Uterus (tissue), 2 donors: ENCODE measurements at regions not wholly inside any gene's neighbourhood (a gene's known extent, or its start where the extent isn't known, plus 50 kb on each side); places are given as distances from the start of the nearest gene placed in this dataset.

Experiments
- POLR2A ChIP-seq, 2 donors: fragments of 450-650 bp; IDR thresholded peaks; one replicate each; pipeline ENCODE4 v1.6.1; 2016; ENCODE audit warnings: antibody characterized with exemption in 2 of 2, mild to moderate bottlenecking in 1 of 2, moderate library complexity in 1 of 2
- TF ChIP-seq, protein P1 (sequence below), 4 experiments: fragments of 200-600 bp in 2 of 4; fragments of 450-650 bp in 2 of 4; sonication (generic) in 2 of 4; IDR thresholded peaks; one replicate each; pipeline ENCODE4 v1.5.1; 2016 to 2019; ENCODE audit warnings: antibody characterized with exemption in 4 of 4, mild to moderate bottlenecking in 2 of 4, moderate library complexity in 1 of 4

DNA sequence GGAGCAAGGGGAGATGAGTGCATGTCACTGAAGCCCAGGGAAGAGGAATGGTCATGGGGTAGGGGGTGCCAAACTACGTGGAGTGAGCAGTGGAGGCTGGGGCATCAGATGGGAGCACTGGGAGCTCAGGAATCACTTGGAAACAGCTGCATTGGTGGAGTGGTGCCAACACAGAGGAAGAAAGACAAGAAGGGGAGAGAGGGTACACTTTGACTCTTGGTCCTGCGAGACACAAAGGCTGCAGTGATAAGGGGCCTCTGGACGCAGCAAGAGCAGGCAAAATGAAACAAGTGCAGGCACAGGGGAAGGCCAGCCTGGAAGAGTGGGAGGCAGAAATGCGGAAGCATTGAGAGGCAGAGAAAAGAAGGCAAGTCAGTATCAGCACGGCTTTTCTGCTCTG lies 134.7 kb upstream of the SMIM21 start:
- TF ChIP-seq, protein P1, sequence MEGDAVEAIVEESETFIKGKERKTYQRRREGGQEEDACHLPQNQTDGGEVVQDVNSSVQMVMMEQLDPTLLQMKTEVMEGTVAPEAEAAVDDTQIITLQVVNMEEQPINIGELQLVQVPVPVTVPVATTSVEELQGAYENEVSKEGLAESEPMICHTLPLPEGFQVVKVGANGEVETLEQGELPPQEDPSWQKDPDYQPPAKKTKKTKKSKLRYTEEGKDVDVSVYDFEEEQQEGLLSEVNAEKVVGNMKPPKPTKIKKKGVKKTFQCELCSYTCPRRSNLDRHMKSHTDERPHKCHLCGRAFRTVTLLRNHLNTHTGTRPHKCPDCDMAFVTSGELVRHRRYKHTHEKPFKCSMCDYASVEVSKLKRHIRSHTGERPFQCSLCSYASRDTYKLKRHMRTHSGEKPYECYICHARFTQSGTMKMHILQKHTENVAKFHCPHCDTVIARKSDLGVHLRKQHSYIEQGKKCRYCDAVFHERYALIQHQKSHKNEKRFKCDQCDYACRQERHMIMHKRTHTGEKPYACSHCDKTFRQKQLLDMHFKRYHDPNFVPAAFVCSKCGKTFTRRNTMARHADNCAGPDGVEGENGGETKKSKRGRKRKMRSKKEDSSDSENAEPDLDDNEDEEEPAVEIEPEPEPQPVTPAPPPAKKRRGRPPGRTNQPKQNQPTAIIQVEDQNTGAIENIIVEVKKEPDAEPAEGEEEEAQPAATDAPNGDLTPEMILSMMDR (IDR thresholded peaks at IDR 0.05): no peak
- TF ChIP-seq POLR2A (IDR thresholded peaks at IDR 0.05): no peak
